ENCODE measurements at regions not wholly inside any gene's neighbourhood (a gene's known extent, or its start where the extent isn't known, plus 50 kb on each side); places are given as distances from the start of the nearest gene placed in this dataset.
A peak's percentile ranks its signal among the peaks of the same experiment; 100 is the strongest.

- Histone ChIP-seq H3F3A (replicated peaks; ENCODE audit: insufficient read depth) (peaks cover 7% of the 10 kb centered on the region), H3K79me2 (ENCODE audit: insufficient read depth) (no peaks in the 10 kb centered on the region), H3K4me3 (ENCODE audit: low read depth in 2 of 2, low read length in 1 of 2) (no peak overlapping the region), H3K9me3 (no peaks in the 10 kb centered on the region), H3K36me3 (replicated peaks in 1 of 2; ENCODE audit: control insufficient read depth in 1 of 2, insufficient read depth in 2 of 2, low read length in 1 of 2) (no peaks in the 10 kb centered on the region), H3K27ac (ENCODE audit: low read depth in 2 of 2, low read length in 1 of 2) (no peak overlapping the region; a peak in 1 of 4 replicates), H3K27me3 (ENCODE audit: insufficient read depth) (no peaks in the 10 kb centered on the region), H3K4me2 (no peak overlapping the region), H4K20me1 (ENCODE audit: insufficient read depth) (no peaks in the 10 kb centered on the region), H3K4me1 (ENCODE audit: control insufficient read depth in 1 of 2, insufficient read depth in 2 of 2, low read depth in 1 of 2, low read length in 1 of 2) (peaks cover 24 to 47% of the 10 kb centered on the region in 2 experiments; a peak in 3 of 4 replicates), H3K9ac (no peak overlapping the region), H3K9me2 (no peaks in the 10 kb centered on the region), H2AFZ (ENCODE audit: low read depth) (no peak overlapping the region)
- no peak for TF ChIP-seq RFX5 (IDR thresholded peaks at IDR 0.05; ENCODE audit: low read length)
- TF ChIP-seq EZH2phosphoT487 (IDR thresholded peaks at IDR 0.05; ENCODE audit: borderline replicate concordance, low read depth), result no peak
- TF ChIP-seq RXRA (IDR thresholded peaks at IDR 0.05; ENCODE audit: borderline replicate concordance, low read depth), result no peak
- TF ChIP-seq SMC3 (IDR thresholded peaks at IDR 0.05; ENCODE audit: low read depth, low read length), result no peak
- no peak for TF ChIP-seq RCOR1 (IDR thresholded peaks at IDR 0.05; ENCODE audit: low read length)
- no peak for TF ChIP-seq EP300 (IDR thresholded peaks at IDR 0.05; ENCODE audit: borderline replicate concordance in 1 of 2, low read depth in 1 of 2, low read length in 1 of 2)
- no peak for TF ChIP-seq POLR2AphosphoS5 (IDR thresholded peaks at IDR 0.05; ENCODE audit: low read depth, low read length)
- DNase-seq, result no peak
- ChIA-PET CTCF (interaction anchor here (0.7 to 2.0 kb wide), 4 partner anchors 9 to 49 kb away, joined by 3 to 7 read pairs (median 3); no protein-coding TSS in a partner anchor), POLR2A (no interaction called here)
- WGBS (ENCODE audit: low lambda C conversion rate), result 66% methylated on average over 5 of the region's 13 CpGs
Observed at GRCh38 chr22:35479985-35480550, 60.6 kb upstream of the RASD2 start.

GRCh38 chr22:35480627-35481550 is 59.7 kb upstream of the RASD2 start:
- Histone ChIP-seq H3K27me3 (ENCODE audit: insufficient read depth) (no peaks in the 10 kb centered on the region), H3K36me3 (replicated peaks in 1 of 2; ENCODE audit: control insufficient read depth in 1 of 2, insufficient read depth in 2 of 2, low read length in 1 of 2) (no peaks in the 10 kb centered on the region), H3K27ac (ENCODE audit: low read depth in 2 of 2, low read length in 1 of 2) (no peak overlapping the region), H2AFZ (ENCODE audit: low read depth) (peak overlapping the region; percentile 16; the same call in 1 of the 2 replicates), H3K4me2 (no peak overlapping the region; the same call in 1 of the 2 replicates), H3F3A (replicated peaks; ENCODE audit: insufficient read depth) (peaks cover 7% of the 10 kb centered on the region), H3K9me3 (no peaks in the 10 kb centered on the region), H3K9ac (no peak overlapping the region), H3K9me2 (no peaks in the 10 kb centered on the region), H4K20me1 (ENCODE audit: insufficient read depth) (no peaks in the 10 kb centered on the region), H3K4me3 (ENCODE audit: low read depth in 2 of 2, low read length in 1 of 2) (no peak overlapping the region), H3K4me1 (ENCODE audit: control insufficient read depth in 1 of 2, insufficient read depth in 2 of 2, low read depth in 1 of 2, low read length in 1 of 2) (peaks cover 24 to 46% of the 10 kb centered on the region in 2 experiments; a peak in 3 of 4 replicates), H3K79me2 (ENCODE audit: insufficient read depth) (no peaks in the 10 kb centered on the region)
- ChIA-PET CTCF (interaction anchor here (0.7 to 2.0 kb wide), 4 partner anchors 8 to 158 kb away, joined by 3 to 7 read pairs (median 3); no protein-coding TSS in a partner anchor), POLR2A (no interaction called here)
- DNase-seq, result no peak
- TF ChIP-seq ZBTB33 (IDR thresholded peaks at IDR 0.05; ENCODE audit: borderline replicate concordance, low read depth), result no peak
- no peak for TF ChIP-seq RFX5 (IDR thresholded peaks at IDR 0.05; ENCODE audit: low read length)
- TF ChIP-seq GABPA (IDR thresholded peaks at IDR 0.05; ENCODE audit: low read depth), result no peak
- no peak for TF ChIP-seq USF2 (IDR thresholded peaks at IDR 0.05; ENCODE audit: borderline replicate concordance, low read depth, low read length)
- TF ChIP-seq ELF1 (IDR thresholded peaks at IDR 0.05), result no peak
- no peak for TF ChIP-seq NRF1 (IDR thresholded peaks at IDR 0.05; ENCODE audit: low read depth, low read length)
- no peak for TF ChIP-seq TEAD4 (IDR thresholded peaks at IDR 0.05; ENCODE audit: borderline replicate concordance, insufficient read depth)
- no peak for TF ChIP-seq YY1 (IDR thresholded peaks at IDR 0.05; ENCODE audit: low read depth)
- 88% methylated on average over 21 of the region's 22 CpGs for WGBS (ENCODE audit: low lambda C conversion rate)

Data from SK-N-SH (cell line).